Activated naive CD4-positive, alpha-beta T cell treated with Interleukin-2 at 50 U/mL for 16 hours (primary cell): ENCODE measurements at regions not wholly inside any gene's neighbourhood (a gene's known extent, or its start where the extent isn't known, plus 50 kb on each side); places are given as distances from the start of the nearest gene placed in this dataset.

ENCODE experiments used
- DNase-seq: peaks from one replicate; pipeline ENCODE4 v3.0.0-alpha.2; 2020

- DNase-seq: no peak
These were observed 132.5 kb downstream of the FAM161A start for GRCh38 chr2:61721382-61721781.

GRCh38 chr2:61720911-61721310 lies 132.9 kb downstream of the FAM161A start:
- no peak for DNase-seq

GRCh38 chr2:61718965-61719364 lies 134.9 kb downstream of the FAM161A start:
- DNase-seq: no peak

GRCh38 chr2:61715506-61715905 lies 138.4 kb downstream of the FAM161A start:
- DNase-seq: no peak

- DNase-seq: no peak
These were observed 139.7 kb downstream of the FAM161A start for GRCh38 chr2:61714210-61714609.

GRCh38 chr2:61713457-61713856 lies 140.4 kb downstream of the FAM161A start:
- no peak for DNase-seq

- no peak for DNase-seq
These were observed 141.8 kb downstream of the FAM161A start for GRCh38 chr2:61712060-61712459.

GRCh38 chr2:61710711-61711110 lies 143.1 kb downstream of the FAM161A start:
- DNase-seq: no peak

- DNase-seq: no peak
These were observed 145.6 kb downstream of the FAM161A start for GRCh38 chr2:61707984-61708852.

GRCh38 chr2:61705625-61706024 lies 148.2 kb downstream of the FAM161A start:
- DNase-seq: no peak

- no peak for DNase-seq
These were observed 149.5 kb downstream of the FAM161A start for GRCh38 chr2:61704364-61704763.

- DNase-seq: no peak
These were observed 151.8 kb downstream of the FAM161A start for GRCh38 chr2:61702088-61702467.

GRCh38 chr2:61700464-61700863 lies 153.4 kb downstream of the FAM161A start:
- no peak for DNase-seq

- peak; percentile 80 for DNase-seq
These were observed 156.4 kb upstream of the XPO1 start for GRCh38 chr2:61694312-61695274.

- no peak for DNase-seq
These were observed 155.6 kb upstream of the XPO1 start for GRCh38 chr2:61693744-61694143.

- no peak for DNase-seq
These were observed 152.0 kb upstream of the XPO1 start for GRCh38 chr2:61690078-61690596.

- no peak for DNase-seq
These were observed 151.4 kb upstream of the XPO1 start for GRCh38 chr2:61689568-61689967.

- no peak for DNase-seq
These were observed 150.5 kb upstream of the XPO1 start for GRCh38 chr2:61688369-61689334.

- no peak for DNase-seq
These were observed 140.9 kb upstream of the XPO1 start for GRCh38 chr2:61679096-61679495.

- no peak for DNase-seq
These were observed 139.8 kb upstream of the XPO1 start for GRCh38 chr2:61677942-61678341.

GRCh38 chr2:61677306-61677705 lies 139.2 kb upstream of the XPO1 start:
- no peak for DNase-seq

- DNase-seq: no peak
These were observed 137.0 kb upstream of the XPO1 start for GRCh38 chr2:61675204-61675603.
